DND-41 (cell line): ENCODE measurements at regions not wholly inside any gene's neighbourhood (a gene's known extent, or its start where the extent isn't known, plus 50 kb on each side); places are given as distances from the start of the nearest gene placed in this dataset.

Experiments used
- ATAC-seq: fragments of 200-7000 bp; cut with Tn5 transposase; 3 replicates; pipeline ENCODE4 v1.9.1; 2021; ENCODE audit warnings: low read depth; ENCODE audit not compliant: insufficient read depth
- DNase-seq: peaks from one replicate; pipeline ENCODE4 v3.0.0-alpha.2; 2020
- H2AFZ ChIP-seq: 2 replicates; pipeline ENCODE4 v1.6.0; 2012; ENCODE audit warnings: low read depth, low read length
- H3K27ac ChIP-seq: 2 replicates; pipeline ENCODE4 v1.5.1; 2012; ENCODE audit warnings: low read length, inconsistent platforms
- H3K27me3 ChIP-seq: fragments of 200-600 bp; sonication (generic); 2 replicates; pipeline ENCODE4 v1.6.0; 2012; ENCODE audit warnings: low read length, mild to moderate bottlenecking, inconsistent platforms; ENCODE audit not compliant: insufficient read depth, poor library complexity
- H3K36me3 ChIP-seq: 2 replicates; pipeline ENCODE4 v1.5.1; 2012; ENCODE audit warnings: low read length, inconsistent platforms; ENCODE audit not compliant: insufficient read depth
- H3K4me1 ChIP-seq: 2 replicates; pipeline ENCODE4 v1.5.1; 2012; ENCODE audit warnings: mild to moderate bottlenecking, low read length; ENCODE audit not compliant: insufficient read depth
- H3K4me2 ChIP-seq: 2 replicates; pipeline ENCODE4 v1.6.0; 2012; ENCODE audit warnings: mild to moderate bottlenecking, moderate library complexity, low read length, inconsistent platforms; ENCODE audit not compliant: insufficient read depth
- H3K4me3 ChIP-seq, 2 experiments: fragments of 200-600 bp in 1 of 2; shearing (Covaris generic) in 1 of 2; 2 replicates each; pipeline ENCODE4 v1.5.1; 2012 to 2016; ENCODE audit warnings: inconsistent platforms in 2 of 2, low read length in 2 of 2, mild to moderate bottlenecking in 2 of 2, low read depth in 1 of 2, moderate library complexity in 1 of 2
- H3K79me2 ChIP-seq: 2 replicates; pipeline ENCODE4 v1.6.0; 2012; ENCODE audit warnings: low read length, inconsistent platforms; ENCODE audit not compliant: insufficient read depth
- H3K9ac ChIP-seq: 2 replicates; pipeline ENCODE4 v1.6.0; 2012; ENCODE audit warnings: low read depth, mild to moderate bottlenecking, inconsistent platforms, low read length, moderate library complexity
- H3K9me3 ChIP-seq: 2 replicates; pipeline ENCODE4 v1.5.1; 2012; ENCODE audit warnings: low read length, moderate library complexity, mild to moderate bottlenecking, inconsistent platforms; ENCODE audit not compliant: insufficient read depth, severe bottlenecking
- H4K20me1 ChIP-seq: 2 replicates; pipeline ENCODE4 v1.6.0; 2012; ENCODE audit warnings: low read length; ENCODE audit not compliant: insufficient read depth
- EZH2 ChIP-seq: IDR thresholded peaks from 3 replicates; pipeline ENCODE4 v1.6.1; 2012; ENCODE audit warnings: borderline replicate concordance, low read depth, mild to moderate bottlenecking, moderate library complexity, low read length, inconsistent platforms; ENCODE audit not compliant: severe bottlenecking
- TF ChIP-seq, protein P1 (sequence below): IDR thresholded peaks from 2 replicates; pipeline ENCODE4 v1.5.1; 2012; ENCODE audit warnings: borderline replicate concordance, low read length, moderate library complexity, mild to moderate bottlenecking; ENCODE audit not compliant: poor library complexity, severe bottlenecking; ENCODE audit errors: extremely low read depth

DNA sequence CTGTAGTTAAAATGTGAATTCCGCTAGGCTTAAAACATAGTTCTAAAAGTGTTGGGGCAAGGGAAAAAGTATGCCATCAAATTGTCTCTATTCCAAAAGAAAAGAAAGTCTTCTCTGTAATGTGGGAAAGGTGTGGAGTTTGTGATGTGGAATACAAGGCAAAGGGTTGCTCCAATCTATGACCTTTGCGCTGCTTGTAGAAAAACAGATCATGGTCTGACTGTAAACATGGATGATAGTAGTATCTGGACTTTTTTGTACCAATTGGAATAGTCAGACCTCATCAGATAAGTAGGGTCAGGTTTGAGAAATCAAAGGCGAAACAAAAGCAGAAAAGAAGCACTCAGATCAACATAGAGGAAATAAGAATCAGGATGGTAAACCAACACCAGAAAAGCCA is 372.3 kb downstream of the TFEC start:
- Histone ChIP-seq H3K79me2 (no peaks in the 10 kb centered on the region), H3K27me3 (no peaks in the 10 kb centered on the region), H3K36me3 (no peaks in the 10 kb centered on the region), H3K9me3 (no peaks in the 10 kb centered on the region), H3K4me1 (no peaks in the 10 kb centered on the region), H3K4me2 (no peak overlapping the region), H3K9ac (no peak overlapping the region), H3K27ac (no peak overlapping the region), H4K20me1 (no peaks in the 10 kb centered on the region), H3K4me3 (no peak overlapping the region), H2AFZ (no peak overlapping the region)
- ATAC-seq: no peak
- no peak for DNase-seq
- TF ChIP-seq, protein P1, sequence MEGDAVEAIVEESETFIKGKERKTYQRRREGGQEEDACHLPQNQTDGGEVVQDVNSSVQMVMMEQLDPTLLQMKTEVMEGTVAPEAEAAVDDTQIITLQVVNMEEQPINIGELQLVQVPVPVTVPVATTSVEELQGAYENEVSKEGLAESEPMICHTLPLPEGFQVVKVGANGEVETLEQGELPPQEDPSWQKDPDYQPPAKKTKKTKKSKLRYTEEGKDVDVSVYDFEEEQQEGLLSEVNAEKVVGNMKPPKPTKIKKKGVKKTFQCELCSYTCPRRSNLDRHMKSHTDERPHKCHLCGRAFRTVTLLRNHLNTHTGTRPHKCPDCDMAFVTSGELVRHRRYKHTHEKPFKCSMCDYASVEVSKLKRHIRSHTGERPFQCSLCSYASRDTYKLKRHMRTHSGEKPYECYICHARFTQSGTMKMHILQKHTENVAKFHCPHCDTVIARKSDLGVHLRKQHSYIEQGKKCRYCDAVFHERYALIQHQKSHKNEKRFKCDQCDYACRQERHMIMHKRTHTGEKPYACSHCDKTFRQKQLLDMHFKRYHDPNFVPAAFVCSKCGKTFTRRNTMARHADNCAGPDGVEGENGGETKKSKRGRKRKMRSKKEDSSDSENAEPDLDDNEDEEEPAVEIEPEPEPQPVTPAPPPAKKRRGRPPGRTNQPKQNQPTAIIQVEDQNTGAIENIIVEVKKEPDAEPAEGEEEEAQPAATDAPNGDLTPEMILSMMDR: no peak
- no peak for TF ChIP-seq EZH2

DNA sequence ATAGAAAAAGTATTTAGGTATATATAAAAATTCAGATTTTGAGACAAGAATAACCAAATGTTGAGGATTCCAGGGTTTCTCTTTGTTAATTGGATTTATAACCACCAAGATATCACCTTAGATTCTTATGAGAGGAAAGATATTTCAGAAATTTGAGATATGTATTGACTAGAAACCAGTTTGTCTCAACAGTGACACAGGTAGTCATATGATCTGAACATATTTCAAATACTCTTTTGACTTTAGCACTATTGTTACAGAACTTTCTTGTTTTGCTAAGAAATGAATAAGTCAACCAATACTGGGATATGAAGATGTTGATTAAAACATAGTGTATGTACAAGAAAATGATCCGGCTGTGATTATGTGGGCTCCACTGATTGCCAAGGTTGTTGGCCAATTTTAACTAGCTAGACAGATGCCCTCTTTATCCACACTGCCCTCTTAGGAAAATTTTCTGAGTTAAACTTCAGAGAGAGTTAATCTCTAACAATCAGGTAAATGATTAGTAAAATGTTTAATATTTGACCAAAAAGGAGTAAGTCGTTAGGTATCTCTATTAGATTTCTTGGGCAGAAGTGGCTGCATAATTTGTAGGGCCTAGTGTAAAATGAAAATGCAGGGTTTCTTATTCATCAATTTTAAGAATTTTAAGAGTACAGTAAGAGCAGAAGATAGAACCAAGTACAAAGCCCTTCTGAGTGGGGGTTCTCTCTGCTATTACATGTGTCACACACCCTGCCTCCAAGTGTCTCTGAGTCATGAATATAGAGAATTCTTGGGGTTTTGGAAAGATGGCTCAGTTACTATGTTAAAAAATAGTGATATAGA is 376.0 kb downstream of the TFEC start:
- no peaks in the 10 kb centered on the region for H3K79me2 ChIP-seq
- H3K36me3 ChIP-seq: no peaks in the 10 kb centered on the region
- no peak overlapping the region for H3K27ac ChIP-seq
- ATAC-seq: no peak
- H3K4me1 ChIP-seq: no peaks in the 10 kb centered on the region
- no peaks in the 10 kb centered on the region for H3K27me3 ChIP-seq
- no peak overlapping the region for H3K9ac ChIP-seq
- no peaks in the 10 kb centered on the region for H4K20me1 ChIP-seq
- no peak overlapping the region for H2AFZ ChIP-seq
- no peak for DNase-seq
- no peak overlapping the region for H3K4me3 ChIP-seq
- H3K4me2 ChIP-seq: no peak overlapping the region
- no peak for TF ChIP-seq EZH2
- TF ChIP-seq, protein P1: no peak
- H3K9me3 ChIP-seq: no peaks in the 10 kb centered on the region

DNA sequence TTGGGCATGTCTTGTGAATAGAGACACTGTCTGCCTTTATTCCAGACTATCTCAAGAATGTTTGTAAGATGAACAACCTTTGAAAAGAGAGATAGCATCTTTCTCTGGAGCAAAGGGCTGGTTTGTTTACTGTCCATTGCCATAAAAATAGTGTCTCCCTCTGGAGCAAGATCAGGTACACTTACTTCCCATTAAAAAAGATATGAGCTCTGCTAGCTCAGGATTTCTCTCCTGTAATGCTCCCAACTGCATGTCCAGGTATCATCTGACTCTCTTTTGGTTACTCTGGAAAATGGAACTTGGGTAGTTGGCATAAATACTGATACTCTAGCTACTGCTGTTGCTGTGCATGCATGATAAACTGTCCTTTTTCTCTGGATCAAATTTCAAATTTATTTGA is 381.1 kb downstream of the TFEC start:
- no peak overlapping the region for H3K27ac ChIP-seq
- H3K9me3 ChIP-seq: no peaks in the 10 kb centered on the region
- no peak overlapping the region for H3K4me3 ChIP-seq
- H3K79me2 ChIP-seq: no peaks in the 10 kb centered on the region
- H3K27me3 ChIP-seq: no peaks in the 10 kb centered on the region
- H3K36me3 ChIP-seq: no peaks in the 10 kb centered on the region
- H4K20me1 ChIP-seq: no peaks in the 10 kb centered on the region
- H3K4me2 ChIP-seq: no peak overlapping the region
- H3K9ac ChIP-seq: no peak overlapping the region
- no peaks in the 10 kb centered on the region for H3K4me1 ChIP-seq
- DNase-seq: no peak
- TF ChIP-seq, protein P1: no peak
- TF ChIP-seq EZH2: no peak
- no peak overlapping the region for H2AFZ ChIP-seq
- no peak for ATAC-seq

DNA sequence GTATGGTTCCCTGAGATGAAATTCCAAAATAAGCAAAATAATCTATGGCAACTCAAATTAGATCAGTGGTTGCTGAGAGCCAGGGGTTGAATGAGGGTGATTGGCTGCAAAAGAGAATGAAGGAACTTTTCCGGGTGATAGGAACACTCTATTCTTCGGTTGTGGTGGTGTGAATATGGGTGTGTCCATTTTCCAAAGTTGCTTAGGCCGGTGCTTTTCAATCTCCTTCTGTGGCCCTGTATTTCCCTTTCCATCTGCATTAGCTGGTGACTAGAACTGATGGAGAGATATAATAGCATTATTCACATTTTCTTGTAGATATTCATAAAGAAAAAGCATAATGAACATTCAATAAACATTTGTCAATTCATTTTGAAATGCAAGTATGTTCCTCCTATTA is 382.9 kb downstream of the TFEC start:
- DNase-seq (no peak), ATAC-seq (no peak)
- Histone ChIP-seq H4K20me1 (no peaks in the 10 kb centered on the region), H3K27me3 (no peaks in the 10 kb centered on the region), H3K4me3 (no peak overlapping the region), H3K9me3 (no peaks in the 10 kb centered on the region), H3K27ac (no peak overlapping the region), H3K4me2 (no peak overlapping the region), H3K36me3 (no peaks in the 10 kb centered on the region), H2AFZ (no peak overlapping the region), H3K9ac (no peak overlapping the region), H3K4me1 (no peaks in the 10 kb centered on the region), H3K79me2 (no peaks in the 10 kb centered on the region)
- no peak for TF ChIP-seq EZH2
- TF ChIP-seq, protein P1: no peak
